HepG2 (cell line): ENCODE measurements at regions not wholly inside any gene's neighbourhood (a gene's known extent, or its start where the extent isn't known, plus 50 kb on each side); places are given as distances from the start of the nearest gene placed in this dataset.

Experiments used
- ARID2 ChIP-seq: sonication (generic); formaldehyde crosslinking; IDR thresholded peaks from 2 replicates; pipeline ENCODE4 v1.8.1; 2022; ENCODE audit warnings: mild to moderate bottlenecking, missing genetic modification reagents, borderline replicate concordance
- CTCF ChIP-seq: sonication (generic); formaldehyde crosslinking; IDR thresholded peaks from 2 replicates; pipeline ENCODE4 v1.5.0; 2020; ENCODE audit warnings: mild to moderate bottlenecking, missing genetic modification reagents, moderate library complexity
- ETS1 ChIP-seq: sonication (generic); formaldehyde crosslinking; IDR thresholded peaks from 2 replicates; pipeline ENCODE4 v1.4.0; 2020; ENCODE audit warnings: missing genetic modification reagents
- POLR2A ChIP-seq, 2 experiments: IDR thresholded peaks; 2 replicates each; pipeline ENCODE4 v1.6.1; 2011; ENCODE audit warnings: low read depth in 2 of 2, low read length in 2 of 2, mild to moderate bottlenecking in 1 of 2, moderate library complexity in 1 of 2; ENCODE audit not compliant: insufficient read depth in 1 of 2
- SIN3A ChIP-seq: IDR thresholded peaks from 2 replicates; pipeline ENCODE4 v1.6.1; 2011; ENCODE audit warnings: low read depth, mild to moderate bottlenecking, control low read depth, low read length, borderline replicate concordance
- SMARCC2 ChIP-seq: fragments of 450-650 bp; IDR thresholded peaks from 2 replicates; pipeline ENCODE4 v1.6.1; 2017; ENCODE audit warnings: antibody characterized with exemption, mild to moderate bottlenecking
- SP5 ChIP-seq: IDR thresholded peaks from 2 replicates; pipeline ENCODE4 v1.6.1; 2016; ENCODE audit warnings: low read depth, borderline replicate concordance
- ZFP36 ChIP-seq: fragments of 150-350 bp; IDR thresholded peaks from 2 replicates; pipeline ENCODE4 v1.6.1; 2018; ENCODE audit warnings: borderline replicate concordance, low read length, low read depth; ENCODE audit not compliant: partially characterized antibody
- ZNF407 ChIP-seq: sonication (generic); formaldehyde crosslinking; IDR thresholded peaks from one replicate; pipeline ENCODE4 v1.5.1; 2020; ENCODE audit warnings: mild to moderate bottlenecking, missing genetic modification reagents; ENCODE audit errors: not compliant biosample characterization
- ZNF552 ChIP-seq: sonication (generic); formaldehyde crosslinking; IDR thresholded peaks from 2 replicates; pipeline ENCODE4 v1.9.0; 2022; ENCODE audit warnings: missing genetic modification reagents, mild to moderate bottlenecking, borderline replicate concordance
- ZNF562 ChIP-seq: sonication (generic); formaldehyde crosslinking; IDR thresholded peaks from 2 replicates; pipeline ENCODE4 v1.8.0; 2022; ENCODE audit warnings: missing genetic modification reagents, borderline replicate concordance
- ZNF572 ChIP-seq: sonication (generic); formaldehyde crosslinking; IDR thresholded peaks from 2 replicates; pipeline ENCODE4 v1.5.1; 2020; ENCODE audit warnings: mild to moderate bottlenecking, missing genetic modification reagents
- ZNF646 ChIP-seq: sonication (generic); formaldehyde crosslinking; IDR thresholded peaks from 2 replicates; pipeline ENCODE4 v1.9.0; 2021; ENCODE audit warnings: mild to moderate bottlenecking, missing genetic modification reagents

- no peak for TF ChIP-seq ZNF407 (CRISPR knock-in tag)
- TF ChIP-seq ZNF552 (CRISPR knock-in tag) = no peak
- TF ChIP-seq SMARCC2 = no peak
- TF ChIP-seq ZNF646 (CRISPR knock-in tag) = no peak
- no peak for TF ChIP-seq ZFP36
- no peak for TF ChIP-seq ZNF562
- no peak for TF ChIP-seq ETS1
- TF ChIP-seq CTCF (CRISPR knock-in tag) = no peak
- no peak for TF ChIP-seq ZNF572 (CRISPR knock-in tag)
- TF ChIP-seq ARID2 (CRISPR knock-in tag) = no peak
- TF ChIP-seq POLR2A (IDR thresholded peaks at IDR 0.05; ENCODE audit: insufficient read depth in 1 of 2, low read depth in 2 of 2, low read length in 2 of 2) = no peak
- no peak for TF ChIP-seq SIN3A
- no peak for TF ChIP-seq SP5 (CRISPR knock-in tag)
Observed at GRCh38 chr1:96880626-96881025, 159.0 kb downstream of the PTBP2 start.
